SK-N-SH (cell line): ENCODE measurements at regions not wholly inside any gene's neighbourhood (a gene's known extent, or its start where the extent isn't known, plus 50 kb on each side); places are given as distances from the start of the nearest gene placed in this dataset.

Experiments
- CTCF ChIA-PET: fragments of 300-600, 350-600 bp; formaldehyde crosslinking; extraction: SDS; loops from one replicate; lab custom pipeline; 2021; lab: Yijun Ruan, JAX
- POLR2A ChIA-PET: fragments of 350-600 bp; sonication (Branson Sonifier 250); formaldehyde crosslinking; extraction: SDS; loops from one replicate; lab custom pipeline; 2020; ENCODE audit warnings: antibody characterized with exemption, inconsistent platforms; lab: Yijun Ruan, JAX
- DNase-seq: peaks from one replicate; pipeline ENCODE4 v3.0.0; 2012
- H2AFZ ChIP-seq: fragments of 200-600 bp; sonication (generic); 2 replicates; pipeline ENCODE4 v1.8.1; 2016; ENCODE audit warnings: antibody characterized with exemption, mild to moderate bottlenecking, low read depth
- H3F3A ChIP-seq: fragments of 200-600 bp; sonication (generic); replicated peaks from 2 replicates; pipeline ENCODE3; 2016; ENCODE audit warnings: antibody characterized with exemption, mild to moderate bottlenecking; ENCODE audit not compliant: insufficient read depth
- H3K27ac ChIP-seq, 2 experiments: fragments of 200-500 bp in 1 of 2; fragments of 200-600 bp in 1 of 2; sonication (Bioruptor generic) in 1 of 2; sonication (generic), shearing (Covaris generic) in 1 of 2; 2 replicates each; pipeline versions ENCODE4 v1.5.1 to v1.6.1; 2014 to 2016; ENCODE audit warnings: low read depth in 2 of 2, inconsistent platforms in 1 of 2, low read length in 1 of 2, mild to moderate bottlenecking in 1 of 2, mixed read lengths in 1 of 2
- H3K27me3 ChIP-seq: fragments of 200-600 bp; sonication (generic), shearing (Covaris generic); 2 replicates; pipeline ENCODE4 v1.6.1; 2016; ENCODE audit warnings: mixed run types; ENCODE audit not compliant: insufficient read depth
- H3K36me3 ChIP-seq, 2 experiments: fragments of 200-500 bp in 1 of 2; fragments of 200-600 bp in 1 of 2; sonication (Bioruptor generic) in 1 of 2; sonication (generic) in 1 of 2; replicated peaks in 1 of 2; 2 replicates each; pipeline versions ENCODE3 to v1.5.1; 2014 to 2016; ENCODE audit warnings: low read length in 1 of 2, mild to moderate bottlenecking in 1 of 2; ENCODE audit not compliant: insufficient read depth in 2 of 2, control insufficient read depth in 1 of 2
- H3K4me1 ChIP-seq, 2 experiments: fragments of 200-500 bp in 1 of 2; fragments of 200-600 bp in 1 of 2; sonication (Bioruptor generic) in 1 of 2; sonication (generic), shearing (Covaris generic) in 1 of 2; 2 replicates each; pipeline versions ENCODE4 v1.5.1 to v1.6.1; 2014 to 2016; ENCODE audit warnings: low read depth in 1 of 2, low read length in 1 of 2, mixed run types in 1 of 2; ENCODE audit not compliant: insufficient read depth in 2 of 2, control insufficient read depth in 1 of 2
- H3K4me2 ChIP-seq: fragments of 200-600 bp; sonication (generic), shearing (Covaris generic); 2 replicates; pipeline ENCODE4 v1.6.1; 2017; ENCODE audit warnings: mixed run types
- H3K4me3 ChIP-seq, 2 experiments: fragments of 200-500 bp in 1 of 2; fragments of 200-600 bp in 1 of 2; sonication (Bioruptor generic) in 1 of 2; sonication (generic), shearing (Covaris generic) in 1 of 2; 2 replicates each; pipeline versions ENCODE4 v1.5.1 to v1.8.1; 2014 to 2016; ENCODE audit warnings: low read depth in 2 of 2, inconsistent platforms in 1 of 2, low read length in 1 of 2, mild to moderate bottlenecking in 1 of 2, mixed read lengths in 1 of 2, moderate library complexity in 1 of 2
- H3K79me2 ChIP-seq: fragments of 200-600 bp; sonication (generic); 2 replicates; pipeline ENCODE4 v1.8.1; 2017; ENCODE audit warnings: mild to moderate bottlenecking; ENCODE audit not compliant: insufficient read depth
- H3K9ac ChIP-seq: fragments of 200-600 bp; sonication (generic); 2 replicates; pipeline ENCODE4 v1.6.1; 2017; ENCODE audit warnings: mixed run types
- H3K9me2 ChIP-seq: fragments of 200-600 bp; sonication (generic); 2 replicates; pipeline ENCODE4 v1.6.1; 2017; ENCODE audit warnings: mixed run types
- H3K9me3 ChIP-seq: fragments of 200-600 bp; sonication (generic); 2 replicates; pipeline ENCODE4 v1.6.1; 2017; ENCODE audit warnings: mixed run types, mild to moderate bottlenecking, moderate library complexity
- H4K20me1 ChIP-seq: fragments of 200-600 bp; sonication (generic); 2 replicates; pipeline ENCODE4 v1.6.1; 2017; ENCODE audit warnings: mild to moderate bottlenecking, mixed run types; ENCODE audit not compliant: insufficient read depth
- ELF1 ChIP-seq: IDR thresholded peaks from 2 replicates; pipeline ENCODE4 v1.4.0; 2012
- EP300 ChIP-seq, 2 experiments: IDR thresholded peaks; 2 replicates each; pipeline versions ENCODE4 v1.4.0 to v1.6.1; 2012; ENCODE audit warnings: borderline replicate concordance in 1 of 2, low read depth in 1 of 2, low read length in 1 of 2
- EZH2phosphoT487 ChIP-seq: fragments of 200-600 bp; sonication (generic); IDR thresholded peaks from 2 replicates; pipeline ENCODE4 v1.6.1; 2017; ENCODE audit warnings: low read depth, mixed run types, mild to moderate bottlenecking, antibody characterized with exemption, moderate library complexity, borderline replicate concordance
- FOSL2 ChIP-seq: IDR thresholded peaks from 2 replicates; pipeline ENCODE4 v1.4.0; 2012; ENCODE audit warnings: low read depth, mild to moderate bottlenecking, moderate library complexity, borderline replicate concordance
- FOXM1 ChIP-seq: IDR thresholded peaks from 2 replicates; pipeline ENCODE4 v1.4.0; 2012; ENCODE audit warnings: low read depth, mild to moderate bottlenecking
- GABPA ChIP-seq: IDR thresholded peaks from 2 replicates; pipeline ENCODE4 v1.4.0; 2012; ENCODE audit warnings: low read depth, mild to moderate bottlenecking
- GATA2 ChIP-seq: sonication (generic); formaldehyde crosslinking; IDR thresholded peaks from 2 replicates; pipeline ENCODE4 v1.5.0; 2020; ENCODE audit warnings: mild to moderate bottlenecking, missing genetic modification reagents
- MEF2A ChIP-seq: IDR thresholded peaks from 2 replicates; pipeline ENCODE4 v1.4.0; 2012; ENCODE audit warnings: low read depth, borderline replicate concordance
- MXI1 ChIP-seq: IDR thresholded peaks from 2 replicates; pipeline ENCODE4 v1.6.1; 2012; ENCODE audit warnings: mild to moderate bottlenecking, low read depth, low read length, improper control_type of control experiment
- POLR2AphosphoS5 ChIP-seq: IDR thresholded peaks from 2 replicates; pipeline ENCODE4 v1.6.1; 2012; ENCODE audit warnings: low read depth, low read length
- RAD21 ChIP-seq: IDR thresholded peaks from 2 replicates; pipeline ENCODE4 v1.6.1; 2012; ENCODE audit warnings: mild to moderate bottlenecking, low read length
- RCOR1 ChIP-seq: fragments of 150-350 bp; IDR thresholded peaks from 2 replicates; pipeline ENCODE4 v1.6.1; 2017; ENCODE audit warnings: antibody characterized with exemption, low read length
- REST ChIP-seq: IDR thresholded peaks from 2 replicates; pipeline ENCODE4 v1.6.1; 2012; ENCODE audit warnings: mild to moderate bottlenecking, low read depth, low read length, moderate library complexity
- TCF12 ChIP-seq: IDR thresholded peaks from 2 replicates; pipeline ENCODE4 v1.4.0; 2012
- TEAD4 ChIP-seq: IDR thresholded peaks from 2 replicates; pipeline ENCODE4 v1.4.0; 2012; ENCODE audit warnings: mild to moderate bottlenecking, borderline replicate concordance; ENCODE audit not compliant: insufficient read depth
- ZBTB33 ChIP-seq: IDR thresholded peaks from 2 replicates; pipeline ENCODE4 v1.4.0; 2012; ENCODE audit warnings: low read depth, borderline replicate concordance
- WGBS: methylation state at CpG from one replicate; pipeline ENCODE4 v1.1.6; 2017; ENCODE audit warnings: low lambda C conversion rate; 5-methylcytosine and 5-hydroxymethylcytosine counted together
- TF ChIP-seq, protein P1 (sequence below): IDR thresholded peaks from 2 replicates; pipeline ENCODE4 v1.4.0; 2012; ENCODE audit warnings: low read depth
- TF ChIP-seq, protein P2 (sequence below): fragments of 150-350 bp; IDR thresholded peaks from 2 replicates; pipeline ENCODE4 v1.6.1; 2016; ENCODE audit warnings: mild to moderate bottlenecking, low read depth, low read length
- TF ChIP-seq, protein P3 (sequence below): IDR thresholded peaks from 2 replicates; pipeline ENCODE4; 2012

DNA sequence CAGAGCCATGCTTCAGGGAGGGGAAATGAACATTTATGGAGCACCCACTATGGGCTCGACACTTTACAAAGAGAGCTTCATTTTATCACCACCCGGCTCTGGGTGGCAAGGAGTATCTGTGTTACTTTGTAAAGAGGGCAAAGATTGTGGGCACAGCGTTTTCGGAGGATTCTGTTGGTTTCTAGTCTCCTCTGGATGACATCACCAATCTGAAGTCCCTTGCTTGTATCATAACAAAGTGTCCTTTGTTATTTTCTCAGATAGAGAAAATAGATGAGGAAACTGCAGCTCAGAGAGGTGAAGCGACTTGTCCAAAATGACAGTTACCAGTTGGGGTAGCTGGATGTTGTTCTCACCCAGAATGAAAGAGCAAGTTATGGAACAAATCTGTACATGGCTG, 162.8 kb downstream of the GLI2 start:
- no peak for TF ChIP-seq GABPA
- no peak for TF ChIP-seq EZH2phosphoT487
- no peak for TF ChIP-seq EP300 (IDR thresholded peaks at IDR 0.05; ENCODE audit: borderline replicate concordance in 1 of 2, low read depth in 1 of 2, low read length in 1 of 2)
- Histone ChIP-seq H3K36me3 (no peaks in the 10 kb centered on the region), H3K9me3 (no peaks in the 10 kb centered on the region), H3K4me1 (peaks cover 0 to 52% of the 10 kb centered on the region in 2 experiments; a peak in 2 of 4 replicates), H3K4me3 (no peak overlapping the region), H3K9me2 (no peaks in the 10 kb centered on the region), H4K20me1 (peaks cover 3% of the 10 kb centered on the region; the same call in 1 of the 2 replicates), H3K9ac (no peak overlapping the region), H3K27me3 (no peaks in the 10 kb centered on the region), H3K4me2 (no peak overlapping the region), H3K27ac (no peak overlapping the region; a peak in 1 of 4 replicates), H3F3A (no peaks in the 10 kb centered on the region), H3K79me2 (no peaks in the 10 kb centered on the region), H2AFZ (no peak overlapping the region)
- WGBS: 89% methylated on average over 5 of the region's 5 CpGs
- CTCF ChIA-PET: interaction anchor here (0.7 to 2.8 kb wide), 8 partner anchors 42 to 203 kb away, joined by 3 to 13 read pairs (median 4); partner anchors contain the start of gene GLI2
- POLR2A ChIA-PET: no interaction called here
- no peak for DNase-seq

DNA sequence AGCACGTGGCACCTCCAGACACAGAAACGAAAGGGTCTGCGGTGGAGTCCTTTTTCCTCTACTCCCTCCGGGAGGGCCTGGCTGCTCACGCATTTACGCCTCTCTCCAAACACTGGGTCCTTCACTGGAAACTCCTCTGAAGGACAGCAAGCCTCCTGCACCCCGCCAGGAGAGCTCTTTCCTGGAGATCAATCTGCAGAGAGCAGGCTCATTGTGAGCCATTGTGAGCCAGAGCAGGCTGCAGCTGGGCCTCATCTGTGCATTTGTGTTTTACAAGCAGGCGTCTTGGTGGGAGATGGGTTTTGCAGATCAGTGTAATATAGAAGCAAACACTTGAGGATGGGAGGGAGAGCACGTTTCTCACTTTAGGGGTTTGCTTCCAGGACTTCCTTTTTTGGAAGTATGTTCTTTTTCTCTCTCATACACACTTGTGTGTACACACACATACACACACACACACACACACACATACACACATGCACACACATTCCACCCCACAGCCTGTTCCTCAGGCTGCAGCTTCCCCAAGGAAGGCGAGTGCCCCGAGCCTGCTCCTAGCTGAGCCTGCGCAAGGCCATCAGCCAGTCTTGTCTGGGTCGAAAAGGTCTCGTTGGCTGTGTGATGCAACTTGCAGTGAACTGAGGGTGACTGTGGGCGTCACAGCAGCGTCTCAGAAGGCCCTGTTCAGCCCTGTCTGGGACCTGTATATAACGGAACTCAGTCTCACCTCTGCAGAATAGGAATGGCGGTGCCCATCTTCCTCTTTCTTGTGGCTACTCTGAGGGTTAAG, 163.5 kb downstream of the GLI2 start:
- Histone ChIP-seq H2AFZ (no peak overlapping the region), H3K27me3 (no peaks in the 10 kb centered on the region), H3K36me3 (no peaks in the 10 kb centered on the region), H4K20me1 (peaks cover 3% of the 10 kb centered on the region; the same call in 1 of the 2 replicates), H3K4me3 (no peak overlapping the region), H3K4me1 (peaks cover 0 to 58% of the 10 kb centered on the region in 2 experiments; a peak in 2 of 4 replicates), H3K9me3 (no peaks in the 10 kb centered on the region), H3K9ac (no peak overlapping the region), H3K27ac (peak overlapping the region in 1 of 2 experiments; percentile 97; a peak in 1 of 4 replicates), H3F3A (no peaks in the 10 kb centered on the region), H3K9me2 (no peaks in the 10 kb centered on the region), H3K4me2 (no peak overlapping the region), H3K79me2 (no peaks in the 10 kb centered on the region)
- ChIA-PET CTCF (interaction anchor here (0.7 to 2.8 kb wide), 12 partner anchors 14 to 203 kb away, joined by 3 to 13 read pairs (median 5); partner anchors contain the start of gene GLI2), POLR2A (no interaction called here)
- no peak for DNase-seq
- WGBS: 94% methylated on average over 18 of the region's 18 CpGs
- no peak for TF ChIP-seq ELF1
- TF ChIP-seq, protein P1, sequence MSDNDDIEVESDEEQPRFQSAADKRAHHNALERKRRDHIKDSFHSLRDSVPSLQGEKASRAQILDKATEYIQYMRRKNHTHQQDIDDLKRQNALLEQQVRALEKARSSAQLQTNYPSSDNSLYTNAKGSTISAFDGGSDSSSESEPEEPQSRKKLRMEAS: no peak
- TF ChIP-seq REST: no peak
- TF ChIP-seq TCF12: no peak
- TF ChIP-seq, protein P2, sequence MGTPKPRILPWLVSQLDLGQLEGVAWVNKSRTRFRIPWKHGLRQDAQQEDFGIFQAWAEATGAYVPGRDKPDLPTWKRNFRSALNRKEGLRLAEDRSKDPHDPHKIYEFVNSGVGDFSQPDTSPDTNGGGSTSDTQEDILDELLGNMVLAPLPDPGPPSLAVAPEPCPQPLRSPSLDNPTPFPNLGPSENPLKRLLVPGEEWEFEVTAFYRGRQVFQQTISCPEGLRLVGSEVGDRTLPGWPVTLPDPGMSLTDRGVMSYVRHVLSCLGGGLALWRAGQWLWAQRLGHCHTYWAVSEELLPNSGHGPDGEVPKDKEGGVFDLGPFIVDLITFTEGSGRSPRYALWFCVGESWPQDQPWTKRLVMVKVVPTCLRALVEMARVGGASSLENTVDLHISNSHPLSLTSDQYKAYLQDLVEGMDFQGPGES: no peak
- TF ChIP-seq MEF2A: no peak
- no peak for TF ChIP-seq FOXM1
- no peak for TF ChIP-seq ZBTB33
- TF ChIP-seq POLR2AphosphoS5: no peak
- TF ChIP-seq GABPA: no peak
- TF ChIP-seq TEAD4: no peak
- no peak for TF ChIP-seq MXI1
- no peak for TF ChIP-seq RAD21
- TF ChIP-seq FOSL2: no peak
- no peak for TF ChIP-seq GATA2 (CRISPR knock-in tag)
- TF ChIP-seq, protein P3, sequence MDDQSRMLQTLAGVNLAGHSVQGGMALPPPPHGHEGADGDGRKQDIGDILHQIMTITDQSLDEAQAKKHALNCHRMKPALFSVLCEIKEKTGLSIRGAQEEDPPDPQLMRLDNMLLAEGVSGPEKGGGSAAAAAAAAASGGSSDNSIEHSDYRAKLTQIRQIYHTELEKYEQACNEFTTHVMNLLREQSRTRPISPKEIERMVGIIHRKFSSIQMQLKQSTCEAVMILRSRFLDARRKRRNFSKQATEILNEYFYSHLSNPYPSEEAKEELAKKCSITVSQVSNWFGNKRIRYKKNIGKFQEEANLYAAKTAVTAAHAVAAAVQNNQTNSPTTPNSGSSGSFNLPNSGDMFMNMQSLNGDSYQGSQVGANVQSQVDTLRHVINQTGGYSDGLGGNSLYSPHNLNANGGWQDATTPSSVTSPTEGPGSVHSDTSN: no peak
- TF ChIP-seq EZH2phosphoT487: no peak
- no peak for TF ChIP-seq RCOR1
